HEK293 (cell line): ENCODE measurements at regions not wholly inside any gene's neighbourhood (a gene's known extent, or its start where the extent isn't known, plus 50 kb on each side); places are given as distances from the start of the nearest gene placed in this dataset.

Source experiments
- EGR2 ChIP-seq: fragments of 450-650 bp; formaldehyde crosslinking; IDR thresholded peaks from 2 replicates; pipeline ENCODE4 v1.5.1; 2016; ENCODE audit warnings: low read depth, missing biosample characterization, missing genetic modification characterization
- GFI1B ChIP-seq: fragments of 450-650 bp; formaldehyde crosslinking; IDR thresholded peaks from 2 replicates; pipeline ENCODE4 v1.5.1; 2016; ENCODE audit warnings: missing biosample characterization, missing genetic modification characterization
- HOXD13 ChIP-seq: sonication (generic); formaldehyde crosslinking; IDR thresholded peaks from 2 replicates; pipeline ENCODE4 v1.8.0; 2022; ENCODE audit warnings: missing genetic modification reagents, borderline replicate concordance
- KLF1 ChIP-seq: fragments of 450-650 bp; formaldehyde crosslinking; IDR thresholded peaks from 2 replicates; pipeline ENCODE4 v1.5.1; 2016; ENCODE audit warnings: missing biosample characterization, missing genetic modification characterization
- KLF10 ChIP-seq: fragments of 450-650 bp; IDR thresholded peaks from 2 replicates; pipeline ENCODE4 v1.5.1; 2018; ENCODE audit warnings: missing biosample characterization, mild to moderate bottlenecking, missing genetic modification characterization
- OSR2 ChIP-seq: fragments of 450-650 bp; formaldehyde crosslinking; IDR thresholded peaks from 2 replicates; pipeline ENCODE4 v1.5.1; 2016; ENCODE audit warnings: missing biosample characterization, missing genetic modification characterization
- REST ChIP-seq: fragments of 450-650 bp; formaldehyde crosslinking; IDR thresholded peaks from 2 replicates; pipeline ENCODE4 v1.5.1; 2016; ENCODE audit warnings: missing biosample characterization, missing genetic modification characterization
- TRIM28 ChIP-seq: IDR thresholded peaks from 2 replicates; pipeline ENCODE4 v1.6.1; 2011; ENCODE audit warnings: low read length, control low read depth, borderline replicate concordance
- YY1 ChIP-seq: fragments of 450-650 bp; formaldehyde crosslinking; IDR thresholded peaks from 2 replicates; pipeline ENCODE4 v1.5.1; 2018; ENCODE audit warnings: missing biosample characterization, missing genetic modification characterization
- ZEB2 ChIP-seq: fragments of 450-650 bp; formaldehyde crosslinking; IDR thresholded peaks from 2 replicates; pipeline ENCODE4 v1.5.1; 2016; ENCODE audit warnings: missing biosample characterization, missing genetic modification characterization
- ZFHX2 ChIP-seq: fragments of 450-650 bp; formaldehyde crosslinking; conservative IDR thresholded peaks from 2 replicates; pipeline ENCODE4 v1.5.1; 2016; ENCODE audit warnings: missing biosample characterization, missing genetic modification characterization
- ZNF114 ChIP-seq: fragments of 450-650 bp; formaldehyde crosslinking; IDR thresholded peaks from 2 replicates; pipeline ENCODE4 v1.5.0; 2017; ENCODE audit warnings: missing biosample characterization, missing genetic modification characterization
- ZNF239 ChIP-seq: fragments of 450-650 bp; formaldehyde crosslinking; IDR thresholded peaks from 2 replicates; pipeline ENCODE4 v1.5.1; 2016; ENCODE audit warnings: missing biosample characterization, missing genetic modification characterization
- ZNF366 ChIP-seq: fragments of 450-650 bp; formaldehyde crosslinking; conservative IDR thresholded peaks from 2 replicates; pipeline ENCODE4 v1.5.1; 2016; ENCODE audit warnings: missing biosample characterization, missing genetic modification characterization
- ZNF473 ChIP-seq: fragments of 450-650 bp; formaldehyde crosslinking; IDR thresholded peaks from 2 replicates; pipeline ENCODE4 v1.5.1; 2017; ENCODE audit warnings: missing biosample characterization, missing genetic modification characterization
- ZNF518A ChIP-seq: fragments of 450-650 bp; formaldehyde crosslinking; conservative IDR thresholded peaks from 2 replicates; pipeline ENCODE4 v1.5.1; 2016; ENCODE audit warnings: low read depth, missing biosample characterization, missing genetic modification characterization
- ZNF544 ChIP-seq: fragments of 450-650 bp; formaldehyde crosslinking; IDR thresholded peaks from 2 replicates; pipeline ENCODE4 v1.5.0; 2017; ENCODE audit warnings: missing biosample characterization, missing genetic modification characterization
- ZNF549 ChIP-seq: fragments of 450-650 bp; IDR thresholded peaks from 2 replicates; pipeline ENCODE4 v1.5.1; 2018; ENCODE audit warnings: missing biosample characterization, missing genetic modification characterization, mild to moderate bottlenecking, inconsistent platforms, moderate library complexity
- ZNF585B ChIP-seq: fragments of 450-650 bp; formaldehyde crosslinking; IDR thresholded peaks from 2 replicates; pipeline ENCODE4 v1.5.1; 2016; ENCODE audit warnings: missing biosample characterization, missing genetic modification characterization
- ZNF621 ChIP-seq: fragments of 450-650 bp; formaldehyde crosslinking; IDR thresholded peaks from 2 replicates; pipeline ENCODE4 v1.5.1; 2017; ENCODE audit warnings: missing biosample characterization, missing genetic modification characterization
- ZNF677 ChIP-seq: fragments of 450-650 bp; IDR thresholded peaks from 2 replicates; pipeline ENCODE4 v1.5.0; 2018; ENCODE audit warnings: missing biosample characterization, mild to moderate bottlenecking, missing genetic modification characterization, moderate library complexity
- ZNF692 ChIP-seq: fragments of 450-650 bp; formaldehyde crosslinking; IDR thresholded peaks from 2 replicates; pipeline ENCODE4 v1.5.1; 2016; ENCODE audit warnings: missing biosample characterization, missing genetic modification characterization
- ZNF76 ChIP-seq: fragments of 450-650 bp; formaldehyde crosslinking; IDR thresholded peaks from 2 replicates; pipeline ENCODE4; 2016; ENCODE audit warnings: low read depth, missing biosample characterization, missing genetic modification characterization, borderline replicate concordance
- ZNF785 ChIP-seq: fragments of 450-650 bp; formaldehyde crosslinking; IDR thresholded peaks from 2 replicates; pipeline ENCODE4 v1.5.1; 2016; ENCODE audit warnings: missing biosample characterization, missing genetic modification characterization
- ZXDB ChIP-seq: fragments of 450-650 bp; formaldehyde crosslinking; IDR thresholded peaks from 2 replicates; pipeline ENCODE4 v1.5.1; 2016; ENCODE audit warnings: missing biosample characterization, missing genetic modification characterization
- TF ChIP-seq, protein P1 (sequence below): fragments of 450-650 bp; IDR thresholded peaks from 2 replicates; pipeline ENCODE4 v1.5.1; 2018; ENCODE audit warnings: missing biosample characterization, mild to moderate bottlenecking, missing genetic modification characterization
- TF ChIP-seq, protein P2 (sequence below): fragments of 450-650 bp; formaldehyde crosslinking; IDR thresholded peaks from 2 replicates; pipeline ENCODE4 v1.5.1; 2017; ENCODE audit warnings: missing biosample characterization, mild to moderate bottlenecking, missing genetic modification characterization, moderate library complexity
- TF ChIP-seq, protein P3 (sequence below): fragments of 450-650 bp; formaldehyde crosslinking; IDR thresholded peaks from 2 replicates; pipeline ENCODE4 v1.5.1; 2016; ENCODE audit warnings: missing biosample characterization, missing genetic modification characterization

- TF ChIP-seq GFI1B (peak; percentile 93), ZNF677 (tag by site-specific recombination) (no peak), ZNF621 (no peak), ZNF518A (0 out of 2 replicates have a peak, but pooled peaks have one; percentile 46), ZEB2 (tag by site-specific recombination) (peak; percentile 98), ZNF114 (tag by site-specific recombination) (no peak), ZNF692 (peak; percentile 83), ZXDB (tag by site-specific recombination) (peak; percentile 93), ZNF585B (no peak), ZNF785 (tag by site-specific recombination) (no peak), ZFHX2 (tag by site-specific recombination) (peak; percentile 58; the same call in 1 of the 2 replicates), ZNF366 (tag by site-specific recombination) (peak; percentile 86), TRIM28 (no peak), HOXD13 (no peak), ZNF549 (tag by site-specific recombination) (no peak), ZNF473 (tag by site-specific recombination) (no peak), ZNF544 (tag by site-specific recombination) (no peak), KLF1 (tag by site-specific recombination) (no peak), YY1 (tag by site-specific recombination) (no peak), EGR2 (tag by site-specific recombination) (no peak), KLF10 (tag by site-specific recombination) (peak; percentile 60; the same call in 1 of the 2 replicates), ZNF239 (no peak), REST (tag by site-specific recombination) (no peak), ZNF76 (tag by site-specific recombination) (no peak), OSR2 (tag by site-specific recombination) (peak; percentile 81)
- TF ChIP-seq, protein P1, sequence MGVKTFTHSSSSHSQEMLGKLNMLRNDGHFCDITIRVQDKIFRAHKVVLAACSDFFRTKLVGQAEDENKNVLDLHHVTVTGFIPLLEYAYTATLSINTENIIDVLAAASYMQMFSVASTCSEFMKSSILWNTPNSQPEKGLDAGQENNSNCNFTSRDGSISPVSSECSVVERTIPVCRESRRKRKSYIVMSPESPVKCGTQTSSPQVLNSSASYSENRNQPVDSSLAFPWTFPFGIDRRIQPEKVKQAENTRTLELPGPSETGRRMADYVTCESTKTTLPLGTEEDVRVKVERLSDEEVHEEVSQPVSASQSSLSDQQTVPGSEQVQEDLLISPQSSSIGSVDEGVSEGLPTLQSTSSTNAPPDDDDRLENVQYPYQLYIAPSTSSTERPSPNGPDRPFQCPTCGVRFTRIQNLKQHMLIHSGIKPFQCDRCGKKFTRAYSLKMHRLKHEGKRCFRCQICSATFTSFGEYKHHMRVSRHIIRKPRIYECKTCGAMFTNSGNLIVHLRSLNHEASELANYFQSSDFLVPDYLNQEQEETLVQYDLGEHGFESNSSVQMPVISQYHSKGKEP (tag by site-specific recombination): peak; percentile 19; the same call in 1 of the 2 replicates
- TF ChIP-seq, protein P2, sequence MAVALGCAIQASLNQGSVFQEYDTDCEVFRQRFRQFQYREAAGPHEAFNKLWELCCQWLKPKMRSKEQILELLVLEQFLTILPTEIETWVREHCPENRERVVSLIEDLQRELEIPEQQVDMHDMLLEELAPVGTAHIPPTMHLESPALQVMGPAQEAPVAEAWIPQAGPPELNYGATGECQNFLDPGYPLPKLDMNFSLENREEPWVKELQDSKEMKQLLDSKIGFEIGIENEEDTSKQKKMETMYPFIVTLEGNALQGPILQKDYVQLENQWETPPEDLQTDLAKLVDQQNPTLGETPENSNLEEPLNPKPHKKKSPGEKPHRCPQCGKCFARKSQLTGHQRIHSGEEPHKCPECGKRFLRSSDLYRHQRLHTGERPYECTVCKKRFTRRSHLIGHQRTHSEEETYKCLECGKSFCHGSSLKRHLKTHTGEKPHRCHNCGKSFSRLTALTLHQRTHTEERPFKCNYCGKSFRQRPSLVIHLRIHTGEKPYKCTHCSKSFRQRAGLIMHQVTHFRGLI (tag by site-specific recombination): no peak; the same call in 1 of the 2 replicates
- TF ChIP-seq, protein P3, sequence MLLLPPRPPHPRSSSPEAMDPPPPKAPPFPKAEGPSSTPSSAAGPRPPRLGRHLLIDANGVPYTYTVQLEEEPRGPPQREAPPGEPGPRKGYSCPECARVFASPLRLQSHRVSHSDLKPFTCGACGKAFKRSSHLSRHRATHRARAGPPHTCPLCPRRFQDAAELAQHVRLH (tag by site-specific recombination): peak; percentile 37; the same call in 1 of the 2 replicates
Measured at GRCh38 chr12:65631621-65632111, 192.6 kb upstream of the HMGA2 start (continued).
